Gastroesophageal sphincter (tissue), 3 donors: ENCODE measurements at regions not wholly inside any gene's neighbourhood (a gene's known extent, or its start where the extent isn't known, plus 50 kb on each side); places are given as distances from the start of the nearest gene placed in this dataset.
"Not testable (repeated sequence)": the region's sequence is repeated elsewhere in the genome, so short reads cannot be mapped to it uniquely, and the experiment has no call there.

Experiments
- CTCF ChIP-seq, 4 experiments: fragments of 200-600 bp in 2 of 4; fragments of 450-650 bp in 2 of 4; sonication (generic) in 1 of 4; IDR thresholded peaks; one replicate each; pipeline ENCODE4 v1.5.1; 2017 to 2019; ENCODE audit warnings: antibody characterized with exemption in 4 of 4, mild to moderate bottlenecking in 2 of 4, moderate library complexity in 2 of 4
- POLR2A ChIP-seq, 2 donors: fragments of 450-650 bp; IDR thresholded peaks; one replicate each; pipeline ENCODE4 v1.6.1; 2017; ENCODE audit warnings: antibody characterized with exemption in 2 of 2, mild to moderate bottlenecking in 2 of 2, moderate library complexity in 1 of 2
- POLR2AphosphoS5 ChIP-seq: sonication (generic); formaldehyde crosslinking; IDR thresholded peaks from one replicate; pipeline ENCODE4 v1.6.1; 2017; ENCODE audit warnings: antibody characterized with exemption

DNA sequence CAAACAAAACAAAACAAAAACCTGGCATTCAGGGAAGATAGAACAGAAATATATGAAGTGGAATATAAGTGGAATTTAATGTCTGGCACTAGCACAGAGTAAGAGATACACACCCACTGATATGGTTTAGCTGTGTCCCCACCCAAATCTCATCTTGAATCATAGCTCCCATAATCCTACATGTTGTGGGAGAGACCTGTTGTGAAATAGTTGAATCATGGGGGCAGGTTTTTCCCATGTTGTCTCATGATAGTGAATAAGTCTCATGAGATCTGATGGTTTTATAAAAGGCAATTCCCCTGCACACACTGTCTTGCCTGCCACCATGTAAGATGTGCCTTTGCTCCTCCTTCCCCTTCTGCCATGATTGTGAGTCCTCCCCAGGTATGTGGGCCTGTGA, 200.1 kb upstream of the RGS17 start:
- not testable (repeated sequence) for TF ChIP-seq CTCF (IDR thresholded peaks at IDR 0.05); POLR2AphosphoS5; POLR2A (IDR thresholded peaks at IDR 0.05)
